HEK293 (cell line): ENCODE measurements at regions not wholly inside any gene's neighbourhood (a gene's known extent, or its start where the extent isn't known, plus 50 kb on each side); places are given as distances from the start of the nearest gene placed in this dataset.

Source experiments
- CTCF ChIA-PET: fragments of 350-600 bp; formaldehyde crosslinking; extraction: SDS; loops from one replicate; lab custom pipeline; 2021; ENCODE audit warnings: antibody characterized with exemption; lab: Yijun Ruan, JAX
- POLR2A ChIA-PET: fragments of 300-600 bp; formaldehyde crosslinking; extraction: SDS; loops from one replicate; lab custom pipeline; 2020; ENCODE audit warnings: antibody characterized with exemption, inconsistent platforms; lab: Yijun Ruan, JAX
- H3K27ac ChIP-seq: fragments of 200-500 bp; sonication (Bioruptor generic); 2 replicates; pipeline ENCODE4 v1.5.1; 2014; ENCODE audit warnings: low read depth, low read length, control low read depth, inconsistent platforms; ENCODE audit errors: extremely low read depth
- H3K36me3 ChIP-seq, 2 experiments: fragments of 200-500 bp in 1 of 2; sonication (Bioruptor generic) in 1 of 2; 1 replicate in 1 of 2; 2 replicates in 1 of 2; pipeline ENCODE4 v1.5.1; 2014 to 2017; ENCODE audit warnings: inconsistent platforms in 2 of 2, low read length in 2 of 2; ENCODE audit not compliant: control insufficient read depth in 2 of 2, insufficient read depth in 1 of 2
- H3K4me1 ChIP-seq: fragments of 200-500 bp; sonication (Bioruptor generic); 2 replicates; pipeline ENCODE4 v1.5.1; 2014; ENCODE audit warnings: mild to moderate bottlenecking, low read length, inconsistent platforms; ENCODE audit not compliant: control insufficient read depth, insufficient read depth
- H3K4me3 ChIP-seq: 2 replicates; pipeline ENCODE4 v1.5.1; 2011; ENCODE audit warnings: low read depth, mild to moderate bottlenecking, control low read depth, low read length, moderate library complexity
- H3K9me3 ChIP-seq: fragments of 200-500 bp; sonication (Bioruptor generic); 2 replicates; pipeline ENCODE4 v1.5.1; 2014; ENCODE audit warnings: low read depth, low read length, inconsistent platforms; ENCODE audit not compliant: control insufficient read depth, insufficient read depth
- ATF2 ChIP-seq: fragments of 450-650 bp; formaldehyde crosslinking; IDR thresholded peaks from 2 replicates; pipeline ENCODE4 v1.5.1; 2016; ENCODE audit warnings: missing biosample characterization, missing genetic modification characterization, low read depth
- CTCF ChIP-seq: fragments of 450-650 bp; formaldehyde crosslinking; IDR thresholded peaks from 2 replicates; pipeline ENCODE4 v1.5.1; 2016; ENCODE audit warnings: missing biosample characterization, missing genetic modification characterization
- HOXA7 ChIP-seq: sonication (generic); formaldehyde crosslinking; IDR thresholded peaks from 2 replicates; pipeline ENCODE4 v1.8.1; 2022; ENCODE audit warnings: missing genetic modification reagents, borderline replicate concordance
- IKZF3 ChIP-seq: fragments of 450-650 bp; IDR thresholded peaks from 2 replicates; pipeline ENCODE4 v1.5.0; 2018; ENCODE audit warnings: missing biosample characterization, mild to moderate bottlenecking, missing genetic modification characterization, moderate library complexity
- INSM2 ChIP-seq: fragments of 450-650 bp; formaldehyde crosslinking; IDR thresholded peaks from 2 replicates; pipeline ENCODE4 v1.5.1; 2016; ENCODE audit warnings: missing biosample characterization, missing genetic modification characterization
- KLF8 ChIP-seq: fragments of 450-650 bp; formaldehyde crosslinking; IDR thresholded peaks from 2 replicates; pipeline ENCODE4 v1.5.1; 2016; ENCODE audit warnings: missing biosample characterization, missing genetic modification characterization
- RBAK ChIP-seq: fragments of 450-650 bp; formaldehyde crosslinking; IDR thresholded peaks from 2 replicates; pipeline ENCODE4 v1.5.1; 2016; ENCODE audit warnings: missing biosample characterization, missing genetic modification characterization
- SALL2 ChIP-seq: fragments of 450-650 bp; formaldehyde crosslinking; IDR thresholded peaks from 2 replicates; pipeline ENCODE4 v1.5.0; 2017; ENCODE audit warnings: missing biosample characterization, mild to moderate bottlenecking, missing genetic modification characterization, borderline replicate concordance
- SP2 ChIP-seq: fragments of 450-650 bp; formaldehyde crosslinking; IDR thresholded peaks from 2 replicates; pipeline ENCODE4 v1.5.1; 2016; ENCODE audit warnings: missing biosample characterization, missing genetic modification characterization
- ZBTB48 ChIP-seq: fragments of 450-650 bp; formaldehyde crosslinking; IDR thresholded peaks from 2 replicates; pipeline ENCODE4 v1.5.1; 2016; ENCODE audit warnings: missing biosample characterization, missing genetic modification characterization
- ZBTB8A ChIP-seq: fragments of 450-650 bp; formaldehyde crosslinking; IDR thresholded peaks from 2 replicates; pipeline ENCODE4 v1.5.1; 2016; ENCODE audit warnings: missing biosample characterization, missing genetic modification characterization
- ZFP41 ChIP-seq: fragments of 450-650 bp; formaldehyde crosslinking; IDR thresholded peaks from 2 replicates; pipeline ENCODE4 v1.5.1; 2016; ENCODE audit warnings: missing biosample characterization, missing genetic modification characterization, borderline replicate concordance
- ZNF10 ChIP-seq: fragments of 450-650 bp; formaldehyde crosslinking; IDR thresholded peaks from 2 replicates; pipeline ENCODE4 v1.5.1; 2017; ENCODE audit warnings: missing biosample characterization, missing genetic modification characterization
- ZNF169 ChIP-seq: fragments of 450-650 bp; formaldehyde crosslinking; IDR thresholded peaks from 2 replicates; pipeline ENCODE4 v1.5.1; 2016; ENCODE audit warnings: missing biosample characterization, missing genetic modification characterization
- ZNF324 ChIP-seq: fragments of 450-650 bp; formaldehyde crosslinking; IDR thresholded peaks from 2 replicates; pipeline ENCODE4 v1.5.1; 2016; ENCODE audit warnings: missing biosample characterization, missing genetic modification characterization
- ZNF341 ChIP-seq: fragments of 450-650 bp; formaldehyde crosslinking; IDR thresholded peaks from 2 replicates; pipeline ENCODE4; 2016; ENCODE audit warnings: low read depth, missing biosample characterization, missing genetic modification characterization
- ZNF404 ChIP-seq: fragments of 450-650 bp; formaldehyde crosslinking; IDR thresholded peaks from 2 replicates; pipeline ENCODE4 v1.5.1; 2017; ENCODE audit warnings: missing biosample characterization, missing genetic modification characterization
- ZNF521 ChIP-seq: fragments of 450-650 bp; formaldehyde crosslinking; IDR thresholded peaks from 2 replicates; pipeline ENCODE4 v1.5.1; 2017; ENCODE audit warnings: missing biosample characterization, mild to moderate bottlenecking, missing genetic modification characterization
- ZNF571 ChIP-seq: fragments of 450-650 bp; formaldehyde crosslinking; IDR thresholded peaks from 2 replicates; pipeline ENCODE4 v1.5.0; 2017; ENCODE audit warnings: missing biosample characterization, missing genetic modification characterization
- ZNF670 ChIP-seq: fragments of 450-650 bp; formaldehyde crosslinking; IDR thresholded peaks from 2 replicates; pipeline ENCODE4 v1.5.1; 2016; ENCODE audit warnings: missing biosample characterization, missing genetic modification characterization, low read depth
- ZSCAN16 ChIP-seq: fragments of 450-650 bp; formaldehyde crosslinking; IDR thresholded peaks from 2 replicates; pipeline ENCODE4 v1.5.1; 2016; ENCODE audit warnings: missing biosample characterization, missing genetic modification characterization
- ZSCAN5A ChIP-seq: fragments of 450-650 bp; formaldehyde crosslinking; IDR thresholded peaks from 2 replicates; pipeline ENCODE4 v1.5.1; 2016; ENCODE audit warnings: missing biosample characterization, missing genetic modification characterization

GRCh38 chr12:115528466-115528865, 749.0 kb downstream of the MED13L start (continued):
- TF ChIP-seq INSM2 (tag by site-specific recombination) (no peak), ATF2 (tag by site-specific recombination) (no peak), ZNF324 (no peak), ZNF404 (no peak), ZNF169 (tag by site-specific recombination) (no peak), SP2 (tag by site-specific recombination) (no peak), ZNF521 (tag by site-specific recombination) (no peak), KLF8 (tag by site-specific recombination) (no peak), ZFP41 (no peak), ZNF670 (tag by site-specific recombination) (no peak), IKZF3 (no peak)

GRCh38 chr12:115521771-115522409, 755.6 kb downstream of the MED13L start:
- ChIA-PET POLR2A (no interaction called here), CTCF (interaction anchor here (0.7 kb wide), 1 partner anchor 640 kb away, joined by 4 read pairs; no protein-coding TSS in a partner anchor)
- no peaks in the 10 kb centered on the region for H3K4me1 ChIP-seq
- no peak overlapping the region for H3K27ac ChIP-seq
- no peaks in the 10 kb centered on the region for H3K9me3 ChIP-seq
- H3K4me3 ChIP-seq = no peak overlapping the region
- no peaks in the 10 kb centered on the region for H3K36me3 ChIP-seq
- no peak for TF ChIP-seq ZBTB8A (tag by site-specific recombination)
- no peak for TF ChIP-seq SALL2 (tag by site-specific recombination)
- no peak for TF ChIP-seq ZNF341
- TF ChIP-seq ZSCAN5A (tag by site-specific recombination) = no peak
- no peak for TF ChIP-seq ZNF571 (tag by site-specific recombination)
- TF ChIP-seq HOXA7 = no peak
- TF ChIP-seq RBAK (tag by site-specific recombination) = no peak
- TF ChIP-seq ZNF10 (tag by site-specific recombination) = no peak
- no peak for TF ChIP-seq ZBTB48 (tag by site-specific recombination)

- TF ChIP-seq ZSCAN16 (tag by site-specific recombination) (no peak), CTCF (tag by site-specific recombination) (no peak)
- POLR2A ChIA-PET = no interaction called here
- no peaks in the 10 kb centered on the region for H3K9me3 ChIP-seq
- no peak overlapping the region for H3K4me3 ChIP-seq
- H3K27ac ChIP-seq = no peak overlapping the region
- CTCF ChIA-PET = interaction anchor here (0.6 kb wide), 1 partner anchor 398 kb away, joined by 3 read pairs; no protein-coding TSS in a partner anchor
- no peaks in the 10 kb centered on the region for H3K4me1 ChIP-seq
- H3K36me3 ChIP-seq = no peaks in the 10 kb centered on the region
These were observed 757.6 kb downstream of the MED13L start for GRCh38 chr12:115519887-115520286.
